Activated T-helper 2 cell treated with anti-CD3 and anti-CD28 coated beads, Interferon-gamma antibody, Interleukin-2, Interleukin-4, amounts not matched to agents 10 μg/mL and 5 μg/mL and 100 μg/mL, durations not matched to agents 14 hours and 24 hours and 36 hours (primary cell): ENCODE measurements at regions not wholly inside any gene's neighbourhood (a gene's known extent, or its start where the extent isn't known, plus 50 kb on each side); places are given as distances from the start of the nearest gene placed in this dataset.

ENCODE experiments used
- DNase-seq: peaks from one replicate; pipeline ENCODE4 v3.0.0; 2021; ENCODE audit warnings: low spot score
- H3K27ac Mint-ChIP-seq: one replicate; pipeline ENCODE4 v1.8.0; 2021; ENCODE audit warnings: mixed read lengths
- H3K27me3 Mint-ChIP-seq: one replicate; pipeline ENCODE4 v1.8.0; 2021; ENCODE audit warnings: low read depth, mixed read lengths
- H3K36me3 Mint-ChIP-seq: one replicate; pipeline ENCODE4 v1.8.0; 2021; ENCODE audit warnings: low read depth, mixed read lengths
- H3K4me1 Mint-ChIP-seq: one replicate; pipeline ENCODE4 v1.8.0; 2021; ENCODE audit warnings: low read depth, mixed read lengths
- H3K4me3 Mint-ChIP-seq: one replicate; pipeline ENCODE4 v1.8.0; 2021; ENCODE audit warnings: low read depth, mild to moderate bottlenecking, moderate library complexity, mixed read lengths
- H3K9me3 Mint-ChIP-seq: one replicate; pipeline ENCODE4 v1.8.0; 2021; ENCODE audit warnings: mixed read lengths
- intact Hi-C: fragments of 100-400 bp; cut with micrococcal nuclease; formaldehyde crosslinking; loops from one replicate; pipeline ENCODE4 v1.15.1; 2023

- H3K9me3 Mint-ChIP-seq: no peaks in the 10 kb centered on the region
- H3K4me1 Mint-ChIP-seq: peaks cover 8% of the 10 kb centered on the region
- H3K27me3 Mint-ChIP-seq: peaks cover 8% of the 10 kb centered on the region
Measured at GRCh38 chr12:125286005-125286727, 220.9 kb downstream of the AACS start.

DNA sequence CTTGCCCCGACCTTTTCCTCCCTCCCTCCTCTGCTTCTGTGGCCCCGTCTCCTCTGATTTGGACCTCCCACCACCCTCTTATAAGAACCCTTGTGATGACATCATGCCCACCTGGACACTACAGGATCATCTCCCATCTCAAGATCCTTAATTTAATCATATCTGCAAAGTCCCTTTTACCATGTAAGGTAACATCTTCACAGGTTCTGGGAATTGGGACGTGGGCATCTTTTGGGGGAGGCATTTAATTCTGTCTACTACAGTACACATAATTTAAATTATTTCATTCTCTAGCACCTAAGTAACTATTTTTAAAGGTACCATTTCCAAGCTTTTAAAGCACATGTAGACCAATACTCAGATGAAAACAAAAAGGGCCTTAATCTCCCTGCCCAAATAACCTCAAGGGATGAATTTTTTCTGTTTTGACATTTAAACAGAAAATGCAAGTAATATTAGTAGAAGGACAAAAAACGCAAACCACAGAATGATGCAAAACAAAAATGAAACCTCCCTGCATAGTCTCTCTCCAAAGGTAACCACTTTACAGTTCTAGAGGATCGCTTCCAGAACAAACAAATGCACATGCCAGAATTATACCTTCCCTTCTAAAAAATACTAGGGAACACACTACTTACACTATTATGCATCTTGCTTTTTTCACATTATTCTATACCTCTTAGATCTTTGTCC lies 222.1 kb downstream of the AACS start:
- H3K9me3 Mint-ChIP-seq: no peaks in the 10 kb centered on the region
- intact Hi-C loops: no loop called here
- H3K36me3 Mint-ChIP-seq: no peaks in the 10 kb centered on the region
- no peak for DNase-seq
- H3K4me3 Mint-ChIP-seq: no peak overlapping the region
- peaks cover 8% of the 10 kb centered on the region for H3K4me1 Mint-ChIP-seq
- peaks cover 8% of the 10 kb centered on the region for H3K27me3 Mint-ChIP-seq
- H3K27ac Mint-ChIP-seq: no peak overlapping the region

More at GRCh38 chr12:125286005-125286727, 220.9 kb downstream of the AACS start:
- intact Hi-C loops: no loop called here
- H3K4me3 Mint-ChIP-seq: no peak overlapping the region
- H3K27ac Mint-ChIP-seq: no peak overlapping the region
- H3K36me3 Mint-ChIP-seq: no peaks in the 10 kb centered on the region
- DNase-seq: no peak

- peaks cover 8% of the 10 kb centered on the region for H3K4me1 Mint-ChIP-seq
- H3K36me3 Mint-ChIP-seq: no peaks in the 10 kb centered on the region
- DNase-seq: no peak
- H3K27me3 Mint-ChIP-seq: peaks cover 9% of the 10 kb centered on the region
- no peak overlapping the region for H3K4me3 Mint-ChIP-seq
- intact Hi-C loops: no loop called here
- H3K27ac Mint-ChIP-seq: no peak overlapping the region
- H3K9me3 Mint-ChIP-seq: no peaks in the 10 kb centered on the region
Measured at GRCh38 chr12:125288931-125289928, 224.0 kb downstream of the AACS start.

DNA sequence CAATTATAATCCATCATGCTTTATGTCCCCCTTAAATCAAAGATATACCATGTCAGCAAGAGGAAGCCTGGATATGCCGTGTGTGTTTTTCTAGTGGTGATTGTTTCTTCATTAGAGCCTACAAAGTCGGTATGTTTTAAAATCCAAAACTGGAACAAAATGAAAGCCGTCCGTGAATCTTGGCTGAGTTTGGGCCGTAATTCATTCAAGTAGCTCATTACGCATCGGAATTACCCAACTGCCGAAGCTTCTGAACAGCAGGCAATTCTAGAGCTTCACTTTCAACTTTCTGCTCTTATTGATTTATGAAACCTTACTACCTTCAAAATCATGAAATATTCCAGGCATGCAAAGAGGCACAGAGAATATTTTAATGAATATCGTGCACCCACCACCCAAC lies 224.7 kb downstream of the AACS start:
- Mint-ChIP-seq H3K4me3 (no peak overlapping the region), H3K36me3 (no peaks in the 10 kb centered on the region), H3K27ac (no peak overlapping the region), H3K27me3 (peaks cover 9% of the 10 kb centered on the region), H3K9me3 (no peaks in the 10 kb centered on the region), H3K4me1 (peaks cover 8% of the 10 kb centered on the region)
- intact Hi-C loops: no loop called here
- DNase-seq: no peak

DNA sequence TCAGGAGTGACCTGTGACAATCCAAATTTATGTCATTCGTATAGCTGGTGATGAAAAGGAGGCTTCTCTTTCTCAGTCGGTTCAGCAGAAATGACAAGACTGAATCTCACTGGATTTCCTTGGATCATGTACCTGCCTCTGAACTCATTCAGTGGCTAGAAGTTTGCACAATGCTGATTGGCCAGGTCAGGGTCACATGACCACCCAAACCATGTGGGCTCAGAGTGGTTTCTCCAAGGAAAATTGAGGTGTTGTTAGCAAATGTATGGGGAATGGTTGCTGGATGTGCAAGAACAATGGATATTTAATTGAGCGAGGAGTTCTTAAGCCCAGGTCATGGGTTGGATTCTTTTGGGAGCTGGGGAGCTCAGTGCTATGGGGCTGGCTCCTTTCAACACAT lies 227.5 kb downstream of the AACS start:
- Mint-ChIP-seq H3K27me3 (peaks cover 9% of the 10 kb centered on the region), H3K4me3 (no peak overlapping the region), H3K4me1 (peaks cover under 1% of the 10 kb centered on the region), H3K36me3 (no peaks in the 10 kb centered on the region), H3K9me3 (no peaks in the 10 kb centered on the region), H3K27ac (no peak overlapping the region)
- intact Hi-C loops: no loop called here
- no peak for DNase-seq

GRCh38 chr12:125295550-125295949 lies 230.3 kb downstream of the AACS start:
- Mint-ChIP-seq H3K9me3 (no peaks in the 10 kb centered on the region), H3K36me3 (no peaks in the 10 kb centered on the region), H3K4me3 (no peak overlapping the region), H3K27me3 (peaks cover 4% of the 10 kb centered on the region), H3K4me1 (no peaks in the 10 kb centered on the region), H3K27ac (no peak overlapping the region)
- DNase-seq: no peak
- intact Hi-C loops: no loop called here

DNA sequence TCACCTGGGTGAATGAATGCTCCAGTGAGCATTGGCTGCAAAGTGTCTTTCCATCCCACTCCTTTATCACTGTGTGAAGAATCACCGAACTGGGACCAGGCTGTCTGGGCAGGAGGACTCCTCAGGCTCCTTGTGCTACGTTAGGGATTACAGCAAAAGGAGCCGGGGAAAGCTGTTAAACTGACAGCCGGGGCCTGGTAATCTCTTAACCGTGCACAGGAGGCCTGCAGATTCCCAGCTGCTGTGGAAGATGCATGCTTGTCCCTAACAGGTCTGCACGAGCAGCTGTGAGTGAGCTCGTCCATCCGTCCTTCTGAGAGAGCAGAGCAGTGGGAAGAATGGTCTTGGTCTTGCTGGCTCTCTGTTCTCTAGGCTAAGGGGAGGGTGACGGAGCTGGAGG lies 231.5 kb downstream of the AACS start:
- intact Hi-C loops: no loop called here
- Mint-ChIP-seq H3K9me3 (no peaks in the 10 kb centered on the region), H3K36me3 (no peaks in the 10 kb centered on the region), H3K27me3 (peaks cover 2% of the 10 kb centered on the region), H3K4me1 (no peaks in the 10 kb centered on the region), H3K27ac (no peak overlapping the region), H3K4me3 (no peak overlapping the region)
- DNase-seq: no peak

GRCh38 chr12:125299840-125300239 lies 234.6 kb downstream of the AACS start:
- H3K4me3 Mint-ChIP-seq: no peak overlapping the region
- intact Hi-C loops: no loop called here
- H3K27ac Mint-ChIP-seq: no peak overlapping the region
- H3K36me3 Mint-ChIP-seq: no peaks in the 10 kb centered on the region
- no peak for DNase-seq
- H3K4me1 Mint-ChIP-seq: no peaks in the 10 kb centered on the region
- H3K9me3 Mint-ChIP-seq: no peaks in the 10 kb centered on the region
- H3K27me3 Mint-ChIP-seq: no peaks in the 10 kb centered on the region

- Mint-ChIP-seq H3K27ac (no peak overlapping the region), H3K4me3 (no peak overlapping the region), H3K4me1 (no peaks in the 10 kb centered on the region), H3K9me3 (no peaks in the 10 kb centered on the region), H3K36me3 (no peaks in the 10 kb centered on the region), H3K27me3 (no peaks in the 10 kb centered on the region)
- intact Hi-C loops: no loop called here
- no peak for DNase-seq
Measured at GRCh38 chr12:125300249-125300648, 235.0 kb downstream of the AACS start.

- no peak overlapping the region for H3K4me3 Mint-ChIP-seq
- intact Hi-C loops: no loop called here
Measured at GRCh38 chr12:125303337-125303736, 238.1 kb downstream of the AACS start.

GRCh38 chr12:125304029-125304428 lies 238.8 kb downstream of the AACS start:
- H3K27ac Mint-ChIP-seq: no peak overlapping the region
- no peaks in the 10 kb centered on the region for H3K27me3 Mint-ChIP-seq
- DNase-seq: no peak
- H3K4me1 Mint-ChIP-seq: no peaks in the 10 kb centered on the region
- H3K36me3 Mint-ChIP-seq: no peaks in the 10 kb centered on the region
- intact Hi-C loops: no loop called here
- H3K9me3 Mint-ChIP-seq: no peaks in the 10 kb centered on the region
- H3K4me3 Mint-ChIP-seq: no peak overlapping the region

More at GRCh38 chr12:125303337-125303736, 238.1 kb downstream of the AACS start:
- no peaks in the 10 kb centered on the region for H3K9me3 Mint-ChIP-seq
- no peaks in the 10 kb centered on the region for H3K36me3 Mint-ChIP-seq
- DNase-seq: no peak
- H3K27me3 Mint-ChIP-seq: no peaks in the 10 kb centered on the region
- H3K4me1 Mint-ChIP-seq: no peaks in the 10 kb centered on the region
- H3K27ac Mint-ChIP-seq: no peak overlapping the region

- intact Hi-C loops: no loop called here
- no peaks in the 10 kb centered on the region for H3K36me3 Mint-ChIP-seq
- no peaks in the 10 kb centered on the region for H3K9me3 Mint-ChIP-seq
- DNase-seq: no peak
- H3K4me1 Mint-ChIP-seq: no peaks in the 10 kb centered on the region
- no peak overlapping the region for H3K27ac Mint-ChIP-seq
- H3K27me3 Mint-ChIP-seq: no peaks in the 10 kb centered on the region
- H3K4me3 Mint-ChIP-seq: no peak overlapping the region
Measured at GRCh38 chr12:125305231-125305630, 240.0 kb downstream of the AACS start.
